ENCODE measurements at regions not wholly inside any gene's neighbourhood (a gene's known extent, or its start where the extent isn't known, plus 50 kb on each side); places are given as distances from the start of the nearest gene placed in this dataset.
"Not testable (repeated sequence)": the region's sequence is repeated elsewhere in the genome, so short reads cannot be mapped to it uniquely, and the experiment has no call there.

GRCh38 chr9:97186493-97186892 is 121.0 kb upstream of the CCDC180 start:
- ATAC-seq (no peak), FAIRE-seq (no peak), DNase-seq (ENCODE audit: low read depth in 1 of 2, low spot score in 1 of 2) (no peak)
- H3K4me1 ChIP-seq: no peaks in the 10 kb centered on the region
- H3K4me3 ChIP-seq: no peak overlapping the region
- no peak overlapping the region for H3K27ac ChIP-seq
- peaks cover 17% of the 10 kb centered on the region; the same call in 1 of the 3 replicates for H3K9me3 ChIP-seq
- WGBS (ENCODE audit: missing lambda C conversion rate): 5% methylated on average over 1 of the region's 1 CpG
- TF ChIP-seq JUNB (IDR thresholded peaks at IDR 0.05) (no peak), NPAS2 (CRISPR knock-in tag; IDR thresholded peaks at IDR 0.05; ENCODE audit: borderline replicate concordance) (no peak), CBX2 (IDR thresholded peaks at IDR 0.05; ENCODE audit: borderline replicate concordance, low read depth) (no peak), USF2 (IDR thresholded peaks at IDR 0.05) (no peak), CHD4 (IDR thresholded peaks at IDR 0.05; ENCODE audit: borderline replicate concordance) (no peak), ZSCAN20 (CRISPR knock-in tag; IDR thresholded peaks at IDR 0.05) (no peak), POLR2AphosphoS2 (conservative IDR thresholded peaks at IDR 0.05; ENCODE audit: low read length) (no peak), SMC3 (IDR thresholded peaks at IDR 0.05) (no peak)
- TF ChIP-seq, protein P1, sequence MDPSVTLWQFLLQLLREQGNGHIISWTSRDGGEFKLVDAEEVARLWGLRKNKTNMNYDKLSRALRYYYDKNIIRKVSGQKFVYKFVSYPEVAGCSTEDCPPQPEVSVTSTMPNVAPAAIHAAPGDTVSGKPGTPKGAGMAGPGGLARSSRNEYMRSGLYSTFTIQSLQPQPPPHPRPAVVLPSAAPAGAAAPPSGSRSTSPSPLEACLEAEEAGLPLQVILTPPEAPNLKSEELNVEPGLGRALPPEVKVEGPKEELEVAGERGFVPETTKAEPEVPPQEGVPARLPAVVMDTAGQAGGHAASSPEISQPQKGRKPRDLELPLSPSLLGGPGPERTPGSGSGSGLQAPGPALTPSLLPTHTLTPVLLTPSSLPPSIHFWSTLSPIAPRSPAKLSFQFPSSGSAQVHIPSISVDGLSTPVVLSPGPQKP (IDR thresholded peaks at IDR 0.05; ENCODE audit: low read depth, low read length): no peak
- H3K4me2 ChIP-seq: no peak overlapping the region
- ChIA-PET POLR2A (no interaction called here), CTCF (interaction anchor here (0.9 kb wide), 1 partner anchor 11 kb away, joined by 3 read pairs; no protein-coding TSS in a partner anchor)

GRCh38 chr9:97182532-97182931 is 124.9 kb upstream of the CCDC180 start:
- H3K9me3 ChIP-seq; POLR2A ChIA-PET; ATAC-seq; FAIRE-seq; H3K4me2 ChIP-seq; H3K27ac ChIP-seq; CTCF ChIA-PET; H3K4me3 ChIP-seq; H3K4me1 ChIP-seq; DNase-seq (ENCODE audit: low read depth in 1 of 2, low spot score in 1 of 2): not testable (repeated sequence)
- WGBS (ENCODE audit: missing lambda C conversion rate): 2% methylated on average over 2 of the region's 2 CpGs

GRCh38 chr9:97179616-97180015 is 127.8 kb upstream of the CCDC180 start:
- TF ChIP-seq POLR2A (IDR thresholded peaks at IDR 0.05; ENCODE audit: low read length): no peak
- TF ChIP-seq NPAS2 (CRISPR knock-in tag; IDR thresholded peaks at IDR 0.05; ENCODE audit: borderline replicate concordance): no peak
- TF ChIP-seq MAZ (IDR thresholded peaks at IDR 0.05; ENCODE audit: borderline replicate concordance, low read depth, low read length): no peak
- no peak for TF ChIP-seq USF2 (IDR thresholded peaks at IDR 0.05)
- no peak for TF ChIP-seq FOSL2 (IDR thresholded peaks at IDR 0.05)
- TF ChIP-seq FOSL2 (CRISPR knock-in tag; IDR thresholded peaks at IDR 0.05): no peak
- no peak for TF ChIP-seq EHMT2 (IDR thresholded peaks at IDR 0.05; ENCODE audit: low read depth)
- no peak for TF ChIP-seq HOXB5 (CRISPR knock-in tag; IDR thresholded peaks at IDR 0.05)
- no peak for TF ChIP-seq CHD2 (IDR thresholded peaks at IDR 0.05; ENCODE audit: low read length, partially characterized antibody)
- H3K4me2 ChIP-seq: no peak overlapping the region
- H3K9me3 ChIP-seq: peaks cover 3% of the 10 kb centered on the region; the same call in 1 of the 3 replicates
- no peak for DNase-seq (ENCODE audit: low read depth in 1 of 2, low spot score in 1 of 2)
- H3K27ac ChIP-seq: no peak overlapping the region
- no peak overlapping the region for H3K4me3 ChIP-seq
- no peaks in the 10 kb centered on the region for H3K4me1 ChIP-seq
- CTCF ChIA-PET: no interaction called here
- no peak for ATAC-seq
- POLR2A ChIA-PET: no interaction called here
- FAIRE-seq: no peak

DNA sequence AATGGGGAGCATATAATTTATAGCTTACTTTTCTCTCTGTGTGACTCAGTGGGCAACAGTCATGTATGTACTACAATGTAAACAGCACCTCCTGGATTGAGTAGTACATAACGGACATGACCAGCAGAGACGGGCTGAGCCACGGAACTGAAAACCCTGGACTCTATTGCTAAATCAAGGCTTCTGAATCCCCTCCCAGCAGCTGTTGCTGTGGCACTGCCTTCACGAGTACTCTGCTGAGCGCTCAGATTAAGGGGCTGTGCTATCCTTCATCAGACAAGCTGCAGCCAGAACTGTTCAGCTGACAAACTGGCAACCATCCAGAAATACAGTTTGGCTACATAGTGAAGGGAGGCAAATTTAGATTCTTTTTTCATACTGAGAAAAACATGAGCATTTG is 131.3 kb upstream of the CCDC180 start:
- Histone ChIP-seq H3K4me3 (no peak overlapping the region), H3K27ac (no peak overlapping the region), H3K4me2 (no peak overlapping the region), H3K4me1 (no peaks in the 10 kb centered on the region), H3K9me3 (no peaks in the 10 kb centered on the region)
- no peak for FAIRE-seq
- ChIA-PET CTCF (no interaction called here), POLR2A (no interaction called here)
- TF ChIP-seq CBX8 (IDR thresholded peaks at IDR 0.05) (no peak), GATA3 (IDR thresholded peaks at IDR 0.05; ENCODE audit: borderline replicate concordance) (no peak), FOSL2 (IDR thresholded peaks at IDR 0.05) (no peak), FOSL2 (CRISPR knock-in tag; IDR thresholded peaks at IDR 0.05) (no peak), CTCF (IDR thresholded peaks at IDR 0.05) (no peak), POLR2A (IDR thresholded peaks at IDR 0.05; ENCODE audit: low read length) (no peak), E2F6 (IDR thresholded peaks at IDR 0.05; ENCODE audit: borderline replicate concordance, low read depth) (no peak)
- TF ChIP-seq, protein P2, sequence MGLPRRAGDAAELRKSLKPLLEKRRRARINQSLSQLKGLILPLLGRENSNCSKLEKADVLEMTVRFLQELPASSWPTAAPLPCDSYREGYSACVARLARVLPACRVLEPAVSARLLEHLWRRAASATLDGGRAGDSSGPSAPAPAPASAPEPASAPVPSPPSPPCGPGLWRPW (IDR thresholded peaks at IDR 0.05): no peak
- ATAC-seq: no peak
- DNase-seq (ENCODE audit: low read depth in 1 of 2, low spot score in 1 of 2): no peak
- WGBS (ENCODE audit: missing lambda C conversion rate): 17% methylated on average over 5 of the region's 5 CpGs

DNA sequence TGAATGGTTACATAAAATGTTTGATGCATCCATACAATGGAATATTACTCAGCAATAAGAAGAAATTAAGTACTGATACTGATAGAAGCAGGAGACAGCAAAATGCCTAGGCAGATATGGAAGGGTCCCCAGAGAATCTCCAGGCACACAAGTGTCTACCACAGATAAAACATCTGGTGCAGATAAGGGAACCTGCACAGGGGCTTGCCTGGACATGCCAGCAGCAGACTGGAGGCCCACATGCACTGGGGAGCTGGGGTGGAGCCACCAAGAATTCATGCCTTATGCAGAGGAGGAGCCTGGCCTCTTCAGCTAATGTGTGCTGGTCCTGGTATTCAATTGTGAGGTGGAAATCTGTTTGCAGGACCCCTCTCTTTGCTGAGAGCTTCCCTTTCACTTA is 129.2 kb upstream of the CTSV start:
- H3K27ac ChIP-seq; H3K4me3 ChIP-seq; POLR2A ChIA-PET; ATAC-seq; H3K4me2 ChIP-seq; FAIRE-seq; DNase-seq (ENCODE audit: low read depth in 1 of 2, low spot score in 1 of 2); CTCF ChIA-PET; H3K4me1 ChIP-seq; H3K9me3 ChIP-seq: not testable (repeated sequence)
